Liver (tissue), 3 donors: ENCODE measurements at regions not wholly inside any gene's neighbourhood (a gene's known extent, or its start where the extent isn't known, plus 50 kb on each side); places are given as distances from the start of the nearest gene placed in this dataset.

Experiments used
- EGR1 ChIP-seq, 2 donors: IDR thresholded peaks; 2 replicates each; pipeline ENCODE4 v1.6.1; 2016 to 2018; ENCODE audit warnings: antibody characterized with exemption in 2 of 2, low read depth in 2 of 2
- FOXA1 ChIP-seq: IDR thresholded peaks from 2 replicates; pipeline ENCODE4 v1.6.1; 2016; ENCODE audit warnings: antibody characterized with exemption
- TF ChIP-seq, protein P1 (sequence below): fragments of 150-350 bp; IDR thresholded peaks from 2 replicates; pipeline ENCODE4 v1.5.1; 2017; ENCODE audit warnings: improper control_type of control experiment, low read depth, low read length; ENCODE audit not compliant: missing input control
- TF ChIP-seq, protein P2 (sequence below): IDR thresholded peaks from 2 replicates; pipeline ENCODE4 v1.6.1; 2016; ENCODE audit warnings: antibody characterized with exemption
- donor health status: healthy.
- donor health status: healthy.

DNA sequence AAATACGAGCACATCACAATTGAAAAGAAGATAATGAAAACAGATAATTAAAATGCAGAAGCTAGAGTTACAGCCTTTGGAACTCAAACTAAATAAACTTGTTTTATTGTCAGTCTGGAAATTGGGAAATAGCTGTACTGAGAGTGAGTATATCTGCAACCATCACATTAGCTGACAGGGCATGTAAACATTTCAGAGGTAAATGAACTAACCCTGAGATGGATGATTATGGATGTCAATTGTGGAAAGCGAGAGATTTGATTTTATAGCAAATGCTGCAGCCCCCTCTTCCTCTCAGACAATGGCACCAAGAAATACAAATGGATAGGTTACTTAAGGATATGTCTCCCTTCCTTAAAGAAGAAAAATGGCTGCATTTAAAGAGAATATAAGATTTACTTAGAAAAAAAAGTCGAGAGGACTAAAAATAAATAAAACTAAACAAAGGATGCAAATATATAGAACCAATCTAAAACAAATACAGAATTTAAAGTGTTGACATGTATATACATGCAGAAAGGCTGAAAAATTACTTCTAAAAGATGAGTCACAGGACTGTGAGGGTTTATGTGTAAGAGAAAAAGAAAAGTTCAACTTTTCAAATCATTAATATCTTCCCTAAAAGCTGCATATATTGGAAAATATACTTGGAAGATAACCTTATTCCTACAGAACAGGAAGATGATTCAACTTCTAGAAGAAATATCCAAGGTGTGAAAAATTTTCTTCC, 120.3 kb upstream of the FLRT2 start:
- TF ChIP-seq EGR1 (IDR thresholded peaks at IDR 0.05; ENCODE audit: low read depth in 2 of 2) (no peak), FOXA1 (no peak)
- TF ChIP-seq, protein P1, sequence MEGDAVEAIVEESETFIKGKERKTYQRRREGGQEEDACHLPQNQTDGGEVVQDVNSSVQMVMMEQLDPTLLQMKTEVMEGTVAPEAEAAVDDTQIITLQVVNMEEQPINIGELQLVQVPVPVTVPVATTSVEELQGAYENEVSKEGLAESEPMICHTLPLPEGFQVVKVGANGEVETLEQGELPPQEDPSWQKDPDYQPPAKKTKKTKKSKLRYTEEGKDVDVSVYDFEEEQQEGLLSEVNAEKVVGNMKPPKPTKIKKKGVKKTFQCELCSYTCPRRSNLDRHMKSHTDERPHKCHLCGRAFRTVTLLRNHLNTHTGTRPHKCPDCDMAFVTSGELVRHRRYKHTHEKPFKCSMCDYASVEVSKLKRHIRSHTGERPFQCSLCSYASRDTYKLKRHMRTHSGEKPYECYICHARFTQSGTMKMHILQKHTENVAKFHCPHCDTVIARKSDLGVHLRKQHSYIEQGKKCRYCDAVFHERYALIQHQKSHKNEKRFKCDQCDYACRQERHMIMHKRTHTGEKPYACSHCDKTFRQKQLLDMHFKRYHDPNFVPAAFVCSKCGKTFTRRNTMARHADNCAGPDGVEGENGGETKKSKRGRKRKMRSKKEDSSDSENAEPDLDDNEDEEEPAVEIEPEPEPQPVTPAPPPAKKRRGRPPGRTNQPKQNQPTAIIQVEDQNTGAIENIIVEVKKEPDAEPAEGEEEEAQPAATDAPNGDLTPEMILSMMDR: no peak
- TF ChIP-seq, protein P2, sequence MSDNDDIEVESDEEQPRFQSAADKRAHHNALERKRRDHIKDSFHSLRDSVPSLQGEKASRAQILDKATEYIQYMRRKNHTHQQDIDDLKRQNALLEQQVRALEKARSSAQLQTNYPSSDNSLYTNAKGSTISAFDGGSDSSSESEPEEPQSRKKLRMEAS: no peak
